ENCODE measurements at regions not wholly inside any gene's neighbourhood (a gene's known extent, or its start where the extent isn't known, plus 50 kb on each side); places are given as distances from the start of the nearest gene placed in this dataset.

DNA sequence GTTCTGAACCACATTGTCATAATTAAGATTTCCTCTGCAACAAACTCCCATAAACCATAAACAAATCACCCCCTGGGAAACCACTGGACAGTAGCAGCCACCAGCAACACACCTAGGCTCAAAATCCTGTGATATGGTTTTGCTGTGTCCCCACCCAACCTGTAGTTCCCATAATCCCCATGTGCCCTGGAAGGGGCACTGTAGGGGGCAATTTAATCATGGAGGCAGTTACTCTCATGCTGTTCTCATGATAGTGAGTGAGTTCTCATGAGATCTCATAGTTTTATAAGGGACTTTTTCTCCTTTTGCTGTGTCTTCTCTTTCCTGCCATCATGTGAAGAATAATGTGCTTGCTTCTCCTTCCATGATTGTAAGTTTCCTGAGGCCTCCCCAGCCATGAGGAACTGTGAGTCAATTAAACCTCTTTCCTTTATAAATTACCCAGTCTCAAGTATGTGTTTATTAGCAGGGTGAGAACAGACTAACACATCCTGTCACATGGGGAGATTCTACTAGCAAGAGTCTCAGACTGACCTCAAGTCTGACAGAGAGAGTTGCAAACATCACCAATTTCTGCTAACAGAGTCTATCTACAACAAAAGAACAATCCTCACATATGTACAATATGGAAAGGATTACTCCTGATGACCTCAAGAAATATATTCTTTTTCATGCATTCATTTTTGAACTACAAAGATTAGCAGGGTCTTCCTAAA is 182.6 kb downstream of the GRB14 start:
- TF ChIP-seq POLR2A (IDR thresholded peaks at IDR 0.05): no peak
- TF ChIP-seq, protein P1, sequence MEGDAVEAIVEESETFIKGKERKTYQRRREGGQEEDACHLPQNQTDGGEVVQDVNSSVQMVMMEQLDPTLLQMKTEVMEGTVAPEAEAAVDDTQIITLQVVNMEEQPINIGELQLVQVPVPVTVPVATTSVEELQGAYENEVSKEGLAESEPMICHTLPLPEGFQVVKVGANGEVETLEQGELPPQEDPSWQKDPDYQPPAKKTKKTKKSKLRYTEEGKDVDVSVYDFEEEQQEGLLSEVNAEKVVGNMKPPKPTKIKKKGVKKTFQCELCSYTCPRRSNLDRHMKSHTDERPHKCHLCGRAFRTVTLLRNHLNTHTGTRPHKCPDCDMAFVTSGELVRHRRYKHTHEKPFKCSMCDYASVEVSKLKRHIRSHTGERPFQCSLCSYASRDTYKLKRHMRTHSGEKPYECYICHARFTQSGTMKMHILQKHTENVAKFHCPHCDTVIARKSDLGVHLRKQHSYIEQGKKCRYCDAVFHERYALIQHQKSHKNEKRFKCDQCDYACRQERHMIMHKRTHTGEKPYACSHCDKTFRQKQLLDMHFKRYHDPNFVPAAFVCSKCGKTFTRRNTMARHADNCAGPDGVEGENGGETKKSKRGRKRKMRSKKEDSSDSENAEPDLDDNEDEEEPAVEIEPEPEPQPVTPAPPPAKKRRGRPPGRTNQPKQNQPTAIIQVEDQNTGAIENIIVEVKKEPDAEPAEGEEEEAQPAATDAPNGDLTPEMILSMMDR (IDR thresholded peaks at IDR 0.05): no peak
- no peak for TF ChIP-seq EP300 (IDR thresholded peaks at IDR 0.05)
